GM23338 (cell line): ENCODE measurements at regions not wholly inside any gene's neighbourhood (a gene's known extent, or its start where the extent isn't known, plus 50 kb on each side); places are given as distances from the start of the nearest gene placed in this dataset.

Source experiments
- CREB1 ChIP-seq: fragments of 250-450 bp; sonication (Bioruptor Pico); IDR thresholded peaks from 2 replicates; pipeline ENCODE4 v1.5.0; 2020; ENCODE audit warnings: low read depth, mild to moderate bottlenecking, moderate library complexity
- EZH2 ChIP-seq: fragments of 200-600 bp; sonication (generic); IDR thresholded peaks from one replicate; pipeline ENCODE4 v1.8.0; 2017; ENCODE audit warnings: antibody characterized with exemption, mild to moderate bottlenecking, low read depth; ENCODE audit not compliant: unreplicated experiment
- NANOG ChIP-seq: IDR thresholded peaks from 2 replicates; pipeline ENCODE4 v1.6.1; 2016; ENCODE audit warnings: antibody characterized with exemption, borderline replicate concordance
- POLR2AphosphoS5 ChIP-seq: IDR thresholded peaks from 2 replicates; pipeline ENCODE4 v1.6.1; 2016; ENCODE audit warnings: antibody characterized with exemption, low read depth
- ZNF114 ChIP-seq: fragments of 250-450 bp; sonication (Bioruptor Pico); IDR thresholded peaks from 2 replicates; pipeline ENCODE4 v1.5.0; 2020; ENCODE audit warnings: mild to moderate bottlenecking, moderate library complexity
- TF ChIP-seq, protein P1 (sequence below), 2 experiments: fragments of 200-600 bp in 1 of 2; sonication (generic) in 1 of 2; conservative IDR thresholded peaks; 2 replicates each; pipeline versions ENCODE4 v1.5.1 to v1.6.1; 2016 to 2017; ENCODE audit warnings: antibody characterized with exemption in 2 of 2, low read depth in 2 of 2, mild to moderate bottlenecking in 2 of 2, moderate library complexity in 1 of 2
- TF ChIP-seq, protein P2 (sequence below): IDR thresholded peaks from one replicate; pipeline ENCODE4 v1.6.1; 2018; ENCODE audit warnings: antibody characterized with exemption; ENCODE audit not compliant: unreplicated experiment
- TF ChIP-seq, protein P3 (sequence below): IDR thresholded peaks from 2 replicates; pipeline ENCODE4 v1.6.1; 2016; ENCODE audit warnings: antibody characterized with exemption

DNA sequence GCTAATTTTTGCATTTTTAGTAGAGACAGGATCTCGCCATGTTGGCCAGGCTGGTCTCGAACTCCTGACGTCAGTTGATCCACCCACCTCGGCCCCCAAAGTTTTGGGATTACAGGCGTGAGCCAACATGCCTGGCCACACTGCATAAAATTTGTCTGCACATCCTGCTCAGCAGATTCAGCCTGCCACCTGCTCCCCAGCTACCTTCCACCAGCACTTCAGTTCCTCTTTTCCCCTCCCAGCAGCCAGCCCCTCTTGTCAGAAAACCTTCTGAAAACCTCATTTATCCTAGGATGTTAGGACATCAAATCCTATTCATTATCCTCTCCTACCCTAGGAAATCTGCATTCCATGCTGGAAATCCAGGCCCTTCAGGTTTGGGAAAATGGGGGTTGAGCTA lies 78.2 kb upstream of the CALM2 start:
- TF ChIP-seq, protein P1, sequence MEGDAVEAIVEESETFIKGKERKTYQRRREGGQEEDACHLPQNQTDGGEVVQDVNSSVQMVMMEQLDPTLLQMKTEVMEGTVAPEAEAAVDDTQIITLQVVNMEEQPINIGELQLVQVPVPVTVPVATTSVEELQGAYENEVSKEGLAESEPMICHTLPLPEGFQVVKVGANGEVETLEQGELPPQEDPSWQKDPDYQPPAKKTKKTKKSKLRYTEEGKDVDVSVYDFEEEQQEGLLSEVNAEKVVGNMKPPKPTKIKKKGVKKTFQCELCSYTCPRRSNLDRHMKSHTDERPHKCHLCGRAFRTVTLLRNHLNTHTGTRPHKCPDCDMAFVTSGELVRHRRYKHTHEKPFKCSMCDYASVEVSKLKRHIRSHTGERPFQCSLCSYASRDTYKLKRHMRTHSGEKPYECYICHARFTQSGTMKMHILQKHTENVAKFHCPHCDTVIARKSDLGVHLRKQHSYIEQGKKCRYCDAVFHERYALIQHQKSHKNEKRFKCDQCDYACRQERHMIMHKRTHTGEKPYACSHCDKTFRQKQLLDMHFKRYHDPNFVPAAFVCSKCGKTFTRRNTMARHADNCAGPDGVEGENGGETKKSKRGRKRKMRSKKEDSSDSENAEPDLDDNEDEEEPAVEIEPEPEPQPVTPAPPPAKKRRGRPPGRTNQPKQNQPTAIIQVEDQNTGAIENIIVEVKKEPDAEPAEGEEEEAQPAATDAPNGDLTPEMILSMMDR (conservative IDR thresholded peaks at IDR 0.05; ENCODE audit: low read depth in 2 of 2) = no peak
- TF ChIP-seq, protein P2, sequence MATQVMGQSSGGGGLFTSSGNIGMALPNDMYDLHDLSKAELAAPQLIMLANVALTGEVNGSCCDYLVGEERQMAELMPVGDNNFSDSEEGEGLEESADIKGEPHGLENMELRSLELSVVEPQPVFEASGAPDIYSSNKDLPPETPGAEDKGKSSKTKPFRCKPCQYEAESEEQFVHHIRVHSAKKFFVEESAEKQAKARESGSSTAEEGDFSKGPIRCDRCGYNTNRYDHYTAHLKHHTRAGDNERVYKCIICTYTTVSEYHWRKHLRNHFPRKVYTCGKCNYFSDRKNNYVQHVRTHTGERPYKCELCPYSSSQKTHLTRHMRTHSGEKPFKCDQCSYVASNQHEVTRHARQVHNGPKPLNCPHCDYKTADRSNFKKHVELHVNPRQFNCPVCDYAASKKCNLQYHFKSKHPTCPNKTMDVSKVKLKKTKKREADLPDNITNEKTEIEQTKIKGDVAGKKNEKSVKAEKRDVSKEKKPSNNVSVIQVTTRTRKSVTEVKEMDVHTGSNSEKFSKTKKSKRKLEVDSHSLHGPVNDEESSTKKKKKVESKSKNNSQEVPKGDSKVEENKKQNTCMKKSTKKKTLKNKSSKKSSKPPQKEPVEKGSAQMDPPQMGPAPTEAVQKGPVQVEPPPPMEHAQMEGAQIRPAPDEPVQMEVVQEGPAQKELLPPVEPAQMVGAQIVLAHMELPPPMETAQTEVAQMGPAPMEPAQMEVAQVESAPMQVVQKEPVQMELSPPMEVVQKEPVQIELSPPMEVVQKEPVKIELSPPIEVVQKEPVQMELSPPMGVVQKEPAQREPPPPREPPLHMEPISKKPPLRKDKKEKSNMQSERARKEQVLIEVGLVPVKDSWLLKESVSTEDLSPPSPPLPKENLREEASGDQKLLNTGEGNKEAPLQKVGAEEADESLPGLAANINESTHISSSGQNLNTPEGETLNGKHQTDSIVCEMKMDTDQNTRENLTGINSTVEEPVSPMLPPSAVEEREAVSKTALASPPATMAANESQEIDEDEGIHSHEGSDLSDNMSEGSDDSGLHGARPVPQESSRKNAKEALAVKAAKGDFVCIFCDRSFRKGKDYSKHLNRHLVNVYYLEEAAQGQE = no peak
- TF ChIP-seq ZNF114 (CRISPR knock-in tag) (no peak), POLR2AphosphoS5 (no peak), CREB1 (CRISPR knock-in tag) (no peak), EZH2 (no peak), NANOG (no peak)
- TF ChIP-seq, protein P3, sequence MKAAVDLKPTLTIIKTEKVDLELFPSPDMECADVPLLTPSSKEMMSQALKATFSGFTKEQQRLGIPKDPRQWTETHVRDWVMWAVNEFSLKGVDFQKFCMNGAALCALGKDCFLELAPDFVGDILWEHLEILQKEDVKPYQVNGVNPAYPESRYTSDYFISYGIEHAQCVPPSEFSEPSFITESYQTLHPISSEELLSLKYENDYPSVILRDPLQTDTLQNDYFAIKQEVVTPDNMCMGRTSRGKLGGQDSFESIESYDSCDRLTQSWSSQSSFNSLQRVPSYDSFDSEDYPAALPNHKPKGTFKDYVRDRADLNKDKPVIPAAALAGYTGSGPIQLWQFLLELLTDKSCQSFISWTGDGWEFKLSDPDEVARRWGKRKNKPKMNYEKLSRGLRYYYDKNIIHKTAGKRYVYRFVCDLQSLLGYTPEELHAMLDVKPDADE = no peak
